Right lobe of liver (tissue), 4 donors: ENCODE measurements at regions not wholly inside any gene's neighbourhood (a gene's known extent, or its start where the extent isn't known, plus 50 kb on each side); places are given as distances from the start of the nearest gene placed in this dataset.

Source experiments
- CTCF ChIP-seq, 4 donors: fragments of 200-600 bp in 3 of 4; fragments of 450-650 bp in 1 of 4; IDR thresholded peaks; one replicate each; pipeline versions ENCODE4 v1.5.1 to v1.8.0; 2016 to 2022; ENCODE audit warnings: antibody characterized with exemption in 4 of 4, mild to moderate bottlenecking in 2 of 4
- POLR2A ChIP-seq: fragments of 450-650 bp; IDR thresholded peaks from one replicate; pipeline ENCODE4 v1.6.1; 2017; ENCODE audit warnings: antibody characterized with exemption, mild to moderate bottlenecking
- donor health status: DM: no; HTN: no; CAD: no.
- donor health status: DM: no; HTN: no; CAD: no.
- donor health status: DM: no; HTN: yes; CAD: no.

GRCh38 chr4:101418466-101418865 is 71.1 kb upstream of the PPP3CA start:
- no peak for TF ChIP-seq CTCF (IDR thresholded peaks at IDR 0.05)
- TF ChIP-seq POLR2A: no peak
